ENCODE measurements at regions not wholly inside any gene's neighbourhood (a gene's known extent, or its start where the extent isn't known, plus 50 kb on each side); places are given as distances from the start of the nearest gene placed in this dataset.

DNA sequence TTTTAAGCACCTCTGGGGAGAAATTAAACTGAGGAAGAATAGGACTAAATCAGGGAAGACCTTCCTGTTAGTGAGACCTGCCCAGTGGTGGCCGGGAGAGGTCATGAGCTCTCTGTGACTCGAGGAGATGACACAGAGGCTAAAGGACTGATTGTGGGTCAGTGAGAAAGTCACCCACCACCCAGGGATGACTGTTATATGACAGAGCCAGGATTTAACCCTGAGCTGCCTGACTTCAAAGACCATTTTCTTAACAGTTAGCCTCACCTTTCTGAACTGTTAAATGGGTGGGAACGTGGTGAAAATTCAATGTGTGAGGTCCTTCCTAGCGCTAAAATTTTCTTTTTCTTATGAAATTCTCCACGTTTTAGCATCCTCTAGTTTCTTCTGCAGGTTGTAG is 72.5 kb downstream of the WSB1 start:
- TF ChIP-seq, protein P1, sequence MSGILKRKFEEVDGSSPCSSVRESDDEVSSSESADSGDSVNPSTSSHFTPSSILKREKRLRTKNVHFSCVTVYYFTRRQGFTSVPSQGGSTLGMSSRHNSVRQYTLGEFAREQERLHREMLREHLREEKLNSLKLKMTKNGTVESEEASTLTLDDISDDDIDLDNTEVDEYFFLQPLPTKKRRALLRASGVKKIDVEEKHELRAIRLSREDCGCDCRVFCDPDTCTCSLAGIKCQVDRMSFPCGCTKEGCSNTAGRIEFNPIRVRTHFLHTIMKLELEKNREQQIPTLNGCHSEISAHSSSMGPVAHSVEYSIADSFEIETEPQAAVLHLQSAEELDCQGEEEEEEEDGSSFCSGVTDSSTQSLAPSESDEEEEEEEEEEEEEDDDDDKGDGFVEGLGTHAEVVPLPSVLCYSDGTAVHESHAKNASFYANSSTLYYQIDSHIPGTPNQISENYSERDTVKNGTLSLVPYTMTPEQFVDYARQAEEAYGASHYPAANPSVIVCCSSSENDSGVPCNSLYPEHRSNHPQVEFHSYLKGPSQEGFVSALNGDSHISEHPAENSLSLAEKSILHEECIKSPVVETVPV (CRISPR knock-in tag; IDR thresholded peaks at IDR 0.05): no peak
- no peak for TF ChIP-seq ZFP3 (CRISPR knock-in tag; IDR thresholded peaks at IDR 0.05)
- TF ChIP-seq, protein P2, sequence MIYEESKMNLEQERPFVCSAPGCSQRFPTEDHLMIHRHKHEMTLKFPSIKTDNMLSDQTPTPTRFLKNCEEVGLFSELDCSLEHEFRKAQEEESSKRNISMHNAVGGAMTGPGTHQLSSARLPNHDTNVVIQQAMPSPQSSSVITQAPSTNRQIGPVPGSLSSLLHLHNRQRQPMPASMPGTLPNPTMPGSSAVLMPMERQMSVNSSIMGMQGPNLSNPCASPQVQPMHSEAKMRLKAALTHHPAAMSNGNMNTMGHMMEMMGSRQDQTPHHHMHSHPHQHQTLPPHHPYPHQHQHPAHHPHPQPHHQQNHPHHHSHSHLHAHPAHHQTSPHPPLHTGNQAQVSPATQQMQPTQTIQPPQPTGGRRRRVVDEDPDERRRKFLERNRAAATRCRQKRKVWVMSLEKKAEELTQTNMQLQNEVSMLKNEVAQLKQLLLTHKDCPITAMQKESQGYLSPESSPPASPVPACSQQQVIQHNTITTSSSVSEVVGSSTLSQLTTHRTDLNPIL (CRISPR knock-in tag; IDR thresholded peaks at IDR 0.05; ENCODE audit: low read depth): no peak
- TF ChIP-seq, protein P3, sequence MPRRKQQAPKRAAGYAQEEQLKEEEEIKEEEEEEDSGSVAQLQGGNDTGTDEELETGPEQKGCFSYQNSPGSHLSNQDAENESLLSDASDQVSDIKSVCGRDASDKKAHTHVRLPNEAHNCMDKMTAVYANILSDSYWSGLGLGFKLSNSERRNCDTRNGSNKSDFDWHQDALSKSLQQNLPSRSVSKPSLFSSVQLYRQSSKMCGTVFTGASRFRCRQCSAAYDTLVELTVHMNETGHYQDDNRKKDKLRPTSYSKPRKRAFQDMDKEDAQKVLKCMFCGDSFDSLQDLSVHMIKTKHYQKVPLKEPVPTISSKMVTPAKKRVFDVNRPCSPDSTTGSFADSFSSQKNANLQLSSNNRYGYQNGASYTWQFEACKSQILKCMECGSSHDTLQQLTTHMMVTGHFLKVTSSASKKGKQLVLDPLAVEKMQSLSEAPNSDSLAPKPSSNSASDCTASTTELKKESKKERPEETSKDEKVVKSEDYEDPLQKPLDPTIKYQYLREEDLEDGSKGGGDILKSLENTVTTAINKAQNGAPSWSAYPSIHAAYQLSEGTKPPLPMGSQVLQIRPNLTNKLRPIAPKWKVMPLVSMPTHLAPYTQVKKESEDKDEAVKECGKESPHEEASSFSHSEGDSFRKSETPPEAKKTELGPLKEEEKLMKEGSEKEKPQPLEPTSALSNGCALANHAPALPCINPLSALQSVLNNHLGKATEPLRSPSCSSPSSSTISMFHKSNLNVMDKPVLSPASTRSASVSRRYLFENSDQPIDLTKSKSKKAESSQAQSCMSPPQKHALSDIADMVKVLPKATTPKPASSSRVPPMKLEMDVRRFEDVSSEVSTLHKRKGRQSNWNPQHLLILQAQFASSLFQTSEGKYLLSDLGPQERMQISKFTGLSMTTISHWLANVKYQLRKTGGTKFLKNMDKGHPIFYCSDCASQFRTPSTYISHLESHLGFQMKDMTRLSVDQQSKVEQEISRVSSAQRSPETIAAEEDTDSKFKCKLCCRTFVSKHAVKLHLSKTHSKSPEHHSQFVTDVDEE (CRISPR knock-in tag; IDR thresholded peaks at IDR 0.05): no peak
- TF ChIP-seq BACH2 (CRISPR knock-in tag; IDR thresholded peaks at IDR 0.05; ENCODE audit: borderline replicate concordance): no peak
- TF ChIP-seq ZFP30 (CRISPR knock-in tag; IDR thresholded peaks at IDR 0.05): no peak
- TF ChIP-seq RARB (CRISPR knock-in tag; IDR thresholded peaks at IDR 0.05): no peak
